ENCODE measurements at regions not wholly inside any gene's neighbourhood (a gene's known extent, or its start where the extent isn't known, plus 50 kb on each side); places are given as distances from the start of the nearest gene placed in this dataset.

DNA sequence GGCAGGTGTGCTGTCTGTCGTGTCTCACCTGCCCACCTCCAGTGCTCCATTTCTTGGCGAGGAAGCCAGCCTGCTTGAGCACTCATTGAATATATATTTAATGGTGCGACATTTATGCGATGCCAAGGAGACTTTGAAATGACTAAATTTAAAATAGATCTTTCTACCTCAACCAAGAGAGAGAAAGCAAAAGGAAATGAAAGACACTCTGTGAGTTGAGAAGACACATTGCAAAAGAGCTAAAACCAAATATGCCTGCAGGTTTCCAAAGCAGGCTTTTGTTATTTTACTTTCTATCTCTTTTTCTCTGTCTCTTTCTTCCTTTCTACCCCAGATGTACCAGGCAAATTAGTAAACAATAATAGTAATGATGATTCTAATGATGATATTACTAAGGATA, 53.6 kb upstream of the AOAH start:
- TF ChIP-seq, protein P1, sequence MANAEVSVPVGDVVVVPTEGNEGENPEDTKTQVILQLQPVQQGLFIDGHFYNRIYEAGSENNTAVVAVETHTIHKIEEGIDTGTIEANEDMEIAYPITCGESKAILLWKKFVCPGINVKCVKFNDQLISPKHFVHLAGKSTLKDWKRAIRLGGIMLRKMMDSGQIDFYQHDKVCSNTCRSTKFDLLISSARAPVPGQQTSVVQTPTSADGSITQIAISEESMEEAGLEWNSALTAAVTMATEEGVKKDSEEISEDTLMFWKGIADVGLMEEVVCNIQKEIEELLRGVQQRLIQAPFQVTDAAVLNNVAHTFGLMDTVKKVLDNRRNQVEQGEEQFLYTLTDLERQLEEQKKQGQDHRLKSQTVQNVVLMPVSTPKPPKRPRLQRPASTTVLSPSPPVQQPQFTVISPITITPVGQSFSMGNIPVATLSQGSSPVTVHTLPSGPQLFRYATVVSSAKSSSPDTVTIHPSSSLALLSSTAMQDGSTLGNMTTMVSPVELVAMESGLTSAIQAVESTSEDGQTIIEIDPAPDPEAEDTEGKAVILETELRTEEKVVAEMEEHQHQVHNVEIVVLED (CRISPR knock-in tag; IDR thresholded peaks at IDR 0.05) = no peak
- TF ChIP-seq, protein P2, sequence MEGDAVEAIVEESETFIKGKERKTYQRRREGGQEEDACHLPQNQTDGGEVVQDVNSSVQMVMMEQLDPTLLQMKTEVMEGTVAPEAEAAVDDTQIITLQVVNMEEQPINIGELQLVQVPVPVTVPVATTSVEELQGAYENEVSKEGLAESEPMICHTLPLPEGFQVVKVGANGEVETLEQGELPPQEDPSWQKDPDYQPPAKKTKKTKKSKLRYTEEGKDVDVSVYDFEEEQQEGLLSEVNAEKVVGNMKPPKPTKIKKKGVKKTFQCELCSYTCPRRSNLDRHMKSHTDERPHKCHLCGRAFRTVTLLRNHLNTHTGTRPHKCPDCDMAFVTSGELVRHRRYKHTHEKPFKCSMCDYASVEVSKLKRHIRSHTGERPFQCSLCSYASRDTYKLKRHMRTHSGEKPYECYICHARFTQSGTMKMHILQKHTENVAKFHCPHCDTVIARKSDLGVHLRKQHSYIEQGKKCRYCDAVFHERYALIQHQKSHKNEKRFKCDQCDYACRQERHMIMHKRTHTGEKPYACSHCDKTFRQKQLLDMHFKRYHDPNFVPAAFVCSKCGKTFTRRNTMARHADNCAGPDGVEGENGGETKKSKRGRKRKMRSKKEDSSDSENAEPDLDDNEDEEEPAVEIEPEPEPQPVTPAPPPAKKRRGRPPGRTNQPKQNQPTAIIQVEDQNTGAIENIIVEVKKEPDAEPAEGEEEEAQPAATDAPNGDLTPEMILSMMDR (IDR thresholded peaks at IDR 0.05 in 2 of 3, conservative IDR thresholded peaks at IDR 0.05 in 1 of 3; ENCODE audit: insufficient read depth in 2 of 3, low read depth in 1 of 3, low read length in 3 of 3) = no peak
- TF ChIP-seq POLR2A (conservative IDR thresholded peaks at IDR 0.05) (no peak), CTBP1 (IDR thresholded peaks at IDR 0.05; ENCODE audit: borderline replicate concordance) (no peak), TAF1 (IDR thresholded peaks at IDR 0.05; ENCODE audit: control insufficient read depth, extremely low read depth, insufficient read depth, low read length, severe bottlenecking) (no peak), ZNF764 (CRISPR knock-in tag; IDR thresholded peaks at IDR 0.05; ENCODE audit: low read depth) (no peak), EP300 (IDR thresholded peaks at IDR 0.05; ENCODE audit: low read length) (no peak), SIN3A (IDR thresholded peaks at IDR 0.05; ENCODE audit: borderline replicate concordance in 2 of 2, control insufficient read depth in 1 of 2, low read depth in 2 of 2, low read length in 2 of 2) (no peak), ZNF12 (CRISPR knock-in tag; IDR thresholded peaks at IDR 0.05) (no peak), EZH2 (IDR thresholded peaks at IDR 0.05; ENCODE audit: borderline replicate concordance, low read depth, low read length) (no peak), ZNF140 (CRISPR knock-in tag; IDR thresholded peaks at IDR 0.05) (no peak)
- TF ChIP-seq, protein P3, sequence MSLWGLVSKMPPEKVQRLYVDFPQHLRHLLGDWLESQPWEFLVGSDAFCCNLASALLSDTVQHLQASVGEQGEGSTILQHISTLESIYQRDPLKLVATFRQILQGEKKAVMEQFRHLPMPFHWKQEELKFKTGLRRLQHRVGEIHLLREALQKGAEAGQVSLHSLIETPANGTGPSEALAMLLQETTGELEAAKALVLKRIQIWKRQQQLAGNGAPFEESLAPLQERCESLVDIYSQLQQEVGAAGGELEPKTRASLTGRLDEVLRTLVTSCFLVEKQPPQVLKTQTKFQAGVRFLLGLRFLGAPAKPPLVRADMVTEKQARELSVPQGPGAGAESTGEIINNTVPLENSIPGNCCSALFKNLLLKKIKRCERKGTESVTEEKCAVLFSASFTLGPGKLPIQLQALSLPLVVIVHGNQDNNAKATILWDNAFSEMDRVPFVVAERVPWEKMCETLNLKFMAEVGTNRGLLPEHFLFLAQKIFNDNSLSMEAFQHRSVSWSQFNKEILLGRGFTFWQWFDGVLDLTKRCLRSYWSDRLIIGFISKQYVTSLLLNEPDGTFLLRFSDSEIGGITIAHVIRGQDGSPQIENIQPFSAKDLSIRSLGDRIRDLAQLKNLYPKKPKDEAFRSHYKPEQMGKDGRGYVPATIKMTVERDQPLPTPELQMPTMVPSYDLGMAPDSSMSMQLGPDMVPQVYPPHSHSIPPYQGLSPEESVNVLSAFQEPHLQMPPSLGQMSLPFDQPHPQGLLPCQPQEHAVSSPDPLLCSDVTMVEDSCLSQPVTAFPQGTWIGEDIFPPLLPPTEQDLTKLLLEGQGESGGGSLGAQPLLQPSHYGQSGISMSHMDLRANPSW (CRISPR knock-in tag; IDR thresholded peaks at IDR 0.05) = no peak
- TF ChIP-seq, protein P4, sequence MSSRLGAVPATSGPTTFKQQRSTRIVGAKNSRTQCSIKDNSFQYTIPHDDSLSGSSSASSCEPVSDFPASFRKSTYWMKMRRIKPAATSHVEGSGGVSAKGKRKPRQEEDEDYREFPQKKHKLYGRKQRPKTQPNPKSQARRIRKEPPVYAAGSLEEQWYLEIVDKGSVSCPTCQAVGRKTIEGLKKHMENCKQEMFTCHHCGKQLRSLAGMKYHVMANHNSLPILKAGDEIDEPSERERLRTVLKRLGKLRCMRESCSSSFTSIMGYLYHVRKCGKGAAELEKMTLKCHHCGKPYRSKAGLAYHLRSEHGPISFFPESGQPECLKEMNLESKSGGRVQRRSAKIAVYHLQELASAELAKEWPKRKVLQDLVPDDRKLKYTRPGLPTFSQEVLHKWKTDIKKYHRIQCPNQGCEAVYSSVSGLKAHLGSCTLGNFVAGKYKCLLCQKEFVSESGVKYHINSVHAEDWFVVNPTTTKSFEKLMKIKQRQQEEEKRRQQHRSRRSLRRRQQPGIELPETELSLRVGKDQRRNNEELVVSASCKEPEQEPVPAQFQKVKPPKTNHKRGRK (tag; IDR thresholded peaks at IDR 0.05) = no peak
- TF ChIP-seq, protein P5, sequence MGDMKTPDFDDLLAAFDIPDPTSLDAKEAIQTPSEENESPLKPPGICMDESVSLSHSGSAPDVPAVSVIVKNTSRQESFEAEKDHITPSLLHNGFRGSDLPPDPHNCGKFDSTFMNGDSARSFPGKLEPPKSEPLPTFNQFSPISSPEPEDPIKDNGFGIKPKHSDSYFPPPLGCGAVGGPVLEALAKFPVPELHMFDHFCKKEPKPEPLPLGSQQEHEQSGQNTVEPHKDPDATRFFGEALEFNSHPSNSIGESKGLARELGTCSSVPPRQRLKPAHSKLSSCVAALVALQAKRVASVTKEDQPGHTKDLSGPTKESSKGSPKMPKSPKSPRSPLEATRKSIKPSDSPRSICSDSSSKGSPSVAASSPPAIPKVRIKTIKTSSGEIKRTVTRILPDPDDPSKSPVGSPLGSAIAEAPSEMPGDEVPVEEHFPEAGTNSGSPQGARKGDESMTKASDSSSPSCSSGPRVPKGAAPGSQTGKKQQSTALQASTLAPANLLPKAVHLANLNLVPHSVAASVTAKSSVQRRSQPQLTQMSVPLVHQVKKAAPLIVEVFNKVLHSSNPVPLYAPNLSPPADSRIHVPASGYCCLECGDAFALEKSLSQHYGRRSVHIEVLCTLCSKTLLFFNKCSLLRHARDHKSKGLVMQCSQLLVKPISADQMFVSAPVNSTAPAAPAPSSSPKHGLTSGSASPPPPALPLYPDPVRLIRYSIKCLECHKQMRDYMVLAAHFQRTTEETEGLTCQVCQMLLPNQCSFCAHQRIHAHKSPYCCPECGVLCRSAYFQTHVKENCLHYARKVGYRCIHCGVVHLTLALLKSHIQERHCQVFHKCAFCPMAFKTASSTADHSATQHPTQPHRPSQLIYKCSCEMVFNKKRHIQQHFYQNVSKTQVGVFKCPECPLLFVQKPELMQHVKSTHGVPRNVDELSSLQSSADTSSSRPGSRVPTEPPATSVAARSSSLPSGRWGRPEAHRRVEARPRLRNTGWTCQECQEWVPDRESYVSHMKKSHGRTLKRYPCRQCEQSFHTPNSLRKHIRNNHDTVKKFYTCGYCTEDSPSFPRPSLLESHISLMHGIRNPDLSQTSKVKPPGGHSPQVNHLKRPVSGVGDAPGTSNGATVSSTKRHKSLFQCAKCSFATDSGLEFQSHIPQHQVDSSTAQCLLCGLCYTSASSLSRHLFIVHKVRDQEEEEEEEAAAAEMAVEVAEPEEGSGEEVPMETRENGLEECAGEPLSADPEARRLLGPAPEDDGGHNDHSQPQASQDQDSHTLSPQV (IDR thresholded peaks at IDR 0.05) = no peak
